ENCODE measurements at regions not wholly inside any gene's neighbourhood (a gene's known extent, or its start where the extent isn't known, plus 50 kb on each side); places are given as distances from the start of the nearest gene placed in this dataset.

DNA sequence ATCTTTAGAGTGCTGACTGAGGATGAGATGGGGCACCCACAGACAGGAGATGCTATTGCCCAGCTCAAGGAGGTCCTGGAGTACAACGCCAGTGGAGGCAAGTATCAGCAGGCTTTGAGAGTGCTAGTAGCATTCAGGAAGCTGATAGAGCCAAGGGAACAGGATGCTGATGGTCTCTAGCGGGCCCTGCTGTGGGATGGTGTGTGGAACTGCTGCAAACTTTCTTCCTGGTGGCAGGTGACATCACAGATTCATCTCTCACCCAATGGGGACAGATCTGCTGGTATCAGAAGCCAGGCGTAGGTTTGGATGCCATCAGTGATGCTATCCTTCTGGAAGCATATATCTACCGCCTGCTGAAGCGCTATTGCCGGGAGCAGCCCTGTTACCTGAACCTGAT lies 609.8 kb upstream of the NCAM2 start:
- no peak for DNase-seq (ENCODE audit: low read depth)
- TF ChIP-seq POLR2A (IDR thresholded peaks at IDR 0.05; ENCODE audit: extremely low read depth, insufficient read length) (no peak), CTCF (IDR thresholded peaks at IDR 0.05; ENCODE audit: low read depth, low read length) (no peak), MYC (IDR thresholded peaks at IDR 0.05; ENCODE audit: low read depth, low read length) (no peak)
- TF ChIP-seq, protein P1, sequence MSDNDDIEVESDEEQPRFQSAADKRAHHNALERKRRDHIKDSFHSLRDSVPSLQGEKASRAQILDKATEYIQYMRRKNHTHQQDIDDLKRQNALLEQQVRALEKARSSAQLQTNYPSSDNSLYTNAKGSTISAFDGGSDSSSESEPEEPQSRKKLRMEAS (IDR thresholded peaks at IDR 0.05; ENCODE audit: low read depth, low read length) = no peak
- H3K4me3 ChIP-seq (ENCODE audit: low read depth, low read length) = no peak overlapping the region

GRCh38 chr21:20396798-20397197 lies 601.4 kb upstream of the NCAM2 start:
- no peak for DNase-seq (ENCODE audit: low read depth)
- H3K4me3 ChIP-seq (ENCODE audit: low read depth, low read length) = no peak overlapping the region
- TF ChIP-seq POLR2A (IDR thresholded peaks at IDR 0.05; ENCODE audit: extremely low read depth, insufficient read length) = no peak
- TF ChIP-seq, protein P1 (IDR thresholded peaks at IDR 0.05; ENCODE audit: low read depth, low read length) = no peak
- TF ChIP-seq MYC (IDR thresholded peaks at IDR 0.05; ENCODE audit: low read depth, low read length) = no peak
- TF ChIP-seq CTCF (IDR thresholded peaks at IDR 0.05; ENCODE audit: low read depth, low read length) = no peak

- DNase-seq (ENCODE audit: low read depth) = no peak
- no peak overlapping the region for H3K4me3 ChIP-seq (ENCODE audit: low read depth, low read length)
- no peak for TF ChIP-seq MYC (IDR thresholded peaks at IDR 0.05; ENCODE audit: low read depth, low read length)
- TF ChIP-seq, protein P1 (IDR thresholded peaks at IDR 0.05; ENCODE audit: low read depth, low read length) = no peak
- TF ChIP-seq POLR2A (IDR thresholded peaks at IDR 0.05; ENCODE audit: extremely low read depth, insufficient read length) = no peak
Measured at GRCh38 chr21:20404915-20405314, 593.3 kb upstream of the NCAM2 start.

- DNase-seq (ENCODE audit: low read depth) = no peak
- TF ChIP-seq CTCF (IDR thresholded peaks at IDR 0.05; ENCODE audit: low read depth, low read length) = no peak
- TF ChIP-seq, protein P1 (IDR thresholded peaks at IDR 0.05; ENCODE audit: low read depth, low read length) = no peak
- TF ChIP-seq POLR2A (IDR thresholded peaks at IDR 0.05; ENCODE audit: extremely low read depth, insufficient read length) = no peak
- TF ChIP-seq MYC (IDR thresholded peaks at IDR 0.05; ENCODE audit: low read depth, low read length) = no peak
- H3K4me3 ChIP-seq (ENCODE audit: low read depth, low read length) = no peak overlapping the region
Measured at GRCh38 chr21:20418353-20418752, 579.9 kb upstream of the NCAM2 start.

GRCh38 chr21:20419772-20420171 lies 578.4 kb upstream of the NCAM2 start:
- no peak for DNase-seq (ENCODE audit: low read depth)
- TF ChIP-seq, protein P1 (IDR thresholded peaks at IDR 0.05; ENCODE audit: low read depth, low read length) = no peak
- TF ChIP-seq CTCF (IDR thresholded peaks at IDR 0.05; ENCODE audit: low read depth, low read length) = no peak
- no peak for TF ChIP-seq POLR2A (IDR thresholded peaks at IDR 0.05; ENCODE audit: extremely low read depth, insufficient read length)
- TF ChIP-seq MYC (IDR thresholded peaks at IDR 0.05; ENCODE audit: low read depth, low read length) = no peak
- H3K4me3 ChIP-seq (ENCODE audit: low read depth, low read length) = no peak overlapping the region

DNA sequence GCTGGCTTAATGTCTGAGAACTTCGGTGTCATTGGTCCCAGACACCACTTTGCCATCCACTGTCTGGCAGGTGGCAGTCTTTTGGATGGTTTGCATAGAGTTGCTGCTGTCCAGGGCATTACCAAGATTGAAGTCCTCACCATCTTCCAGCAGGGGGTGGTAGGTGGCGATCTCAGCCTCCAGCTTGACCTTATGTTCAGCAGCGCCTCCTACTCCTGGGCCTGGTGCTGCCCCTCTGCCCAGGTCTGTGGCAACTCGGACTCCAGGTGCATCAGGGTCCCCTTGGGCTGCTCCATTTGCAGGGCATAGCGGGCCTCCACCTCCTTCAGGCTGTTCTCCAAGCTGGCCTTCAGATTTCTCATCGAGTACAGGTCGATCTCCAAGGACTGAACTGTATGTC lies 573.3 kb upstream of the NCAM2 start:
- no peak overlapping the region for H3K4me3 ChIP-seq (ENCODE audit: low read depth, low read length)
- DNase-seq (ENCODE audit: low read depth) = no peak
- TF ChIP-seq MYC (IDR thresholded peaks at IDR 0.05; ENCODE audit: low read depth, low read length) (no peak), POLR2A (IDR thresholded peaks at IDR 0.05; ENCODE audit: extremely low read depth, insufficient read length) (no peak), CTCF (IDR thresholded peaks at IDR 0.05; ENCODE audit: low read depth, low read length) (no peak)
- TF ChIP-seq, protein P1 (IDR thresholded peaks at IDR 0.05; ENCODE audit: low read depth, low read length) = no peak
